HT-29 (cell line): ENCODE measurements at regions not wholly inside any gene's neighbourhood (a gene's known extent, or its start where the extent isn't known, plus 50 kb on each side); places are given as distances from the start of the nearest gene placed in this dataset.
"Not testable (repeated sequence)": the region's sequence is repeated elsewhere in the genome, so short reads cannot be mapped to it uniquely, and the experiment has no call there.

Experiments used
- DNase-seq: peaks from one replicate; pipeline ENCODE4 v3.0.0-alpha.2; 2015; ENCODE audit warnings: low spot score

- DNase-seq, result no peak
Observed at GRCh38 chr7:125847055-125847454, 917.4 kb upstream of the POT1 start.

DNA sequence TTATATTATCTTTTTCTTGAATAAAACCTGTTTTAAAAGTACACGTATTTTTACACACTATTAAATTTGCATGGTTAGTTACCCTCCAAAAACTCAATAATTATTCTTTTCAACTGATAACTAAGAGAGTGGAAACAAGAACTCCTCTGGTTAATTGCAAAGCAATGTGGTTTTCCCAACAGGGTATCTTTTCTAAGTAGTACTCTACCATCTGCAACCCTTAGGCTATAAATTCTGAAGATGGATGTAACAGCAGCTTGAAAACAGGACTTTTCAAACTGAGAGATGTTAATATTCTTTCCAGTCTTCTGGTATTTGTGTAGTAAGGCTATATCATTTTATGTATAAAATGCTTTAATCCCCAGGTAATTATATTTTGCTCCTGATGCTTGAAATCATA, 916.1 kb upstream of the POT1 start:
- no peak for DNase-seq

DNA sequence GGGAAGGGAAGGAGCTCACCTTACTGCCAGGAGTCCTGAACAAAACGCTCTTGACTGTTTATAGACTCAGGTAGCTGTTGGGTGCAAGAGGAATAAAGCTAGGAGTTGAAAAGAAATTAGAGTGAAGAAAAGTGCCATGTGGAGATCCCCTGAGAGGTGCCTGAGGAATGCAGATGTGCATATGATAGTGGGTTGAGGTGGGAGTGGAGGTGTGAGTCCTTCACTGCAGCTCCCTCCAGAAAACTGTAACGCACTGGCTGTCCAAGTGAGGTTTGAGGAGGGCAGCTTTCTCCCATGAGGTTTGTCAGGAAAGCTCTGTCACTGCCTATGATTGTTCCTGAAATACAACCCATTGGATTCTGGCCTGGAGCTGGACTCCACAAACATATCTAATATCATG, 904.8 kb upstream of the POT1 start:
- DNase-seq, result no peak

DNA sequence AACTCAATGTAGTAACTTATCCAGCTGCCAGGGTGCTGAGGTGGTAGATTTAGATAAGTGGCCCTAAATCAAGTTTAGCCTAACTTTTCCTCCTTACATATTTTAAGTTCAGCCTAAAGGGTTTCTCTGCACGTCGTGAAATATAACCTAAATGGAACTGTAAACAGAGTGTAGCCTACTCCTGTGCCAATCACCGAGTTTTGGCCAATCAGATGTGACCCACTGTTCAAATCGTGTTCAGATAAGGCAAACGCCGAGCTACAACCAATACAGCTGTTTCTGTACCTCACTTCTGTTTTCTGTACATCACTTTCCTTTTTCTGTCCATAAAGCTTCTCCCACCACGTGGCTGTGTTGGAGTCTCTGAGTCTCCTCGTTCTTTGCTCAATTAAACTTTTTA, 904.2 kb upstream of the POT1 start:
- no peak for DNase-seq

DNA sequence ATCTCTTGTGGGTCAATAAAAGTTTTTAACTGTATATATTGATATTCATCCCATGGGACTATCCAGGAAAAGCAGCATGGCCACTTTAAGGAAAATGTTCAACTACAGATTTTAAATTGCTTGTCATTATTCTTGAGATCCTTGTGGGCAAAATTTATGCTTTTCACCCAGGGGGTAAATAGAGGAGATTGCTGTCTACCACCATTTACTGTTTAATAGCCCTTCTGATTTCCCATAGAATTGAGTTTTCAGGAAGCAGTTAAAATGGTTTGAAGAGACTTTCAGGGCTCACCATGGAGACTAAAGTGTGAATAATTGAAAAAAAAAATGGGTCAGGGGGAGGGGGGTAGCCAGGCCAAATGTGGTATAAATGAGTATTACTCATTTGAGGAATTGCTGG, 901.1 kb upstream of the POT1 start:
- no peak for DNase-seq

DNA sequence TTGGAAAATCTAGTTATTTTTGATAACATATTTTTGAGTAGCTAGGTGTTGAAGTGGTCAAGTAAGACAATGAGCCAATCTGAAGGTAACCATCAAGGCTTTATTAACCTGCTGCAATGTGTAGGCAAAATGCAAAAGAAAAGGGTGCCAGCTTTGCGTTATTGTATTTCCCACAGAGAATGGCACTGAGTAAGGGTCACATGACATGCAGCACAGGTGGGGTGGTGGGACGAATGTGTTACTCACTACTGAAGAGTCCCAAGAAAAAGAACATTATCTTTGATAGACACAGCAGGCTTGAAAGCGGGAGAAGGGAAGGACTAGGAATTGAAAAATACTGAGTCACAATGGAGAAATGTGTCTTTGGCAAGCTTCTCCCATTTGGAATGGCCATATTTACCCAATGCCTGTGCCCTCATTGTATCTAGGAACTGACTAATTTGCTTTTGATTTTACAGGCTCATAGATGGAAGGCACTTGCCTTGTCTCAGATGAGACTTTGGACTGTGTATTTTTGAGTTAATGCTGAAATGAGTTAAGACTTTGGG, 898.6 kb upstream of the POT1 start:
- no peak for DNase-seq

GRCh38 chr7:125823538-125823937, 893.9 kb upstream of the POT1 start:
- DNase-seq, result no peak

- DNase-seq, result no peak
Observed at GRCh38 chr7:125820495-125820894, 890.9 kb upstream of the POT1 start.

- no peak for DNase-seq
Observed at GRCh38 chr7:125814100-125814499, 884.5 kb upstream of the POT1 start.

- not testable (repeated sequence) for DNase-seq
Observed at GRCh38 chr7:125806491-125806890, 876.9 kb upstream of the POT1 start.

GRCh38 chr7:125804273-125804672, 874.6 kb upstream of the POT1 start:
- no peak for DNase-seq

DNA sequence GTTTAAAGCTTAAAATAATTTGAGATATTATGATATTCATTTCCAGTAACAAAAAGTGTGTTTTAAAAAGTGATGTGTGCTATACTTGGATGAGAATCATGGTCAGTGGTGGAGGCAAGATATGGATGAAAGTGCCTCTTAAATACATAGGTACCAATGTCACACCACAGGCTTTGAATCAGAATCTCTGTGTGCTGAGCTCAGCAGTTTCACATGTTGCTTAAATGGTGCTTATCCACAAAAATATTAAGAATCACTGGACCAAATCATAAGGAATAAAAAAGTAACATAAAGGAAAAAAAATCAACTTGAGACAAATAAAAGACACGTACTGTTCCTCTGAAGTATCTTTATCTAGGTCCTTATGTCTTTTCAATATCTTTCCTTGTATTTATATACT, 850.5 kb upstream of the POT1 start:
- DNase-seq, result no peak

- no peak for DNase-seq
Observed at GRCh38 chr7:125775317-125775716, 845.7 kb upstream of the POT1 start.

GRCh38 chr7:125773113-125773785, 843.6 kb upstream of the POT1 start:
- DNase-seq, result no peak

DNA sequence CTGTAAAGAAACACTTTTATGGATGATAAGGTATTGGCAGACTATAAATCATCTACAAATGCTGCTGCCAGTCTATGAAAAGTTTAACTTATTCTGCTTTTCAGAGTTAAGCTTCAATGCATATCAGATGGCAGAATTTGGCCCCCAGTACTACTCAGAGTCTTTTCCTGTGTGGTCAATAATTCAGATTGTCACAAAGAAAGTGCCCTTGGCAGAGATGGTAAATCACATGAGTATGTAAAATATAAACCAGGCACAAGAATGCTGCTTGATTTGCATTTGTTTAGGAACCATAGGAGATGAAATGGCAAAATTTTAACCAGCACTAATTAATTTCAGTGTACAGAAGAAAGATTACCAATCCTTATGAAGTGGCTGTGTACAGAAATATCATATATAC, 818.3 kb upstream of the POT1 start:
- no peak for DNase-seq

- no peak for DNase-seq
Observed at GRCh38 chr7:125746510-125746909, 816.9 kb upstream of the POT1 start.

- DNase-seq, result no peak
Observed at GRCh38 chr7:125727215-125727614, 797.6 kb upstream of the POT1 start.

DNA sequence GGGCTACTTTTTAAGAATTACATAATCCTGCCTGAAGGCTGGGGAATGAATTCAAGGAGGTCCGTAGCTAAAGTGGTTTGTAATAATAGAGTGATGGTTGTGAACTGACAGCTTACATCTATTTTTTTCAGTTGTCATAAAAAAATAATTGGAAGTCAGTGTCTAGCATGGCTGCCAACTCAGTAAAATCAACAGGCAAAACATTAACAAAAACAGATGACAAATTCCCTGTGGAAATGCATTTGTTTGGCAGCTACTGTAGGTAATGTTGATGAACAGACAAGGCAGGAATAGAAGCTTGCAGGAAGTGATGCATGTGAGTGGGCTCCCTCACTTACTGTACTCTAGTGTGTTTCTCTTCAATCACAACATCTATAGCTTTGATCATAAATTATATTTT, 766.0 kb upstream of the POT1 start:
- no peak for DNase-seq

GRCh38 chr7:125683156-125683555, 753.5 kb upstream of the POT1 start:
- DNase-seq, result no peak

DNA sequence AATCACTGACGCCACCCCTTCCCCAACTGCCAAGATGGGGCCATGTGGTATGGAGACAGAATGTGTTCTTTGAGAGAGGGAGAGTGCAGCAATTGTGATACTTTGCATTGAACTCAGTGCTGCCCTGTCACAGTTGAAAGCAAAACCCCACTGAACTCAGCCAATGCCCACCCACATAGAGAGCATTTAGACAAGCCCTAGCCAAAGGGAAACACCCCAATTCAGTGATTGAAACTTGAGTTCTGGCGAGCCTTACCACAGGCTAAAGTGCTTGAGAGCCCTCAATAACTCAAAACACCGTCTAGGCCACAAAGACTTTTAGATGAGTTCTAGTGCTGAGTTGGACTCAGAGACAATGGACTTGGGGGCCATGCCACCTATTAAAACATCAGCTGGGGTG, 751.9 kb upstream of the POT1 start:
- DNase-seq, result no peak

GRCh38 chr7:125678771-125679170, 749.1 kb upstream of the POT1 start:
- no peak for DNase-seq

- DNase-seq, result no peak
Observed at GRCh38 chr7:125675640-125676039, 746.0 kb upstream of the POT1 start.

GRCh38 chr7:125675169-125675568, 745.5 kb upstream of the POT1 start:
- no peak for DNase-seq
